ENCODE measurements at regions not wholly inside any gene's neighbourhood (a gene's known extent, or its start where the extent isn't known, plus 50 kb on each side); places are given as distances from the start of the nearest gene placed in this dataset.

DNA sequence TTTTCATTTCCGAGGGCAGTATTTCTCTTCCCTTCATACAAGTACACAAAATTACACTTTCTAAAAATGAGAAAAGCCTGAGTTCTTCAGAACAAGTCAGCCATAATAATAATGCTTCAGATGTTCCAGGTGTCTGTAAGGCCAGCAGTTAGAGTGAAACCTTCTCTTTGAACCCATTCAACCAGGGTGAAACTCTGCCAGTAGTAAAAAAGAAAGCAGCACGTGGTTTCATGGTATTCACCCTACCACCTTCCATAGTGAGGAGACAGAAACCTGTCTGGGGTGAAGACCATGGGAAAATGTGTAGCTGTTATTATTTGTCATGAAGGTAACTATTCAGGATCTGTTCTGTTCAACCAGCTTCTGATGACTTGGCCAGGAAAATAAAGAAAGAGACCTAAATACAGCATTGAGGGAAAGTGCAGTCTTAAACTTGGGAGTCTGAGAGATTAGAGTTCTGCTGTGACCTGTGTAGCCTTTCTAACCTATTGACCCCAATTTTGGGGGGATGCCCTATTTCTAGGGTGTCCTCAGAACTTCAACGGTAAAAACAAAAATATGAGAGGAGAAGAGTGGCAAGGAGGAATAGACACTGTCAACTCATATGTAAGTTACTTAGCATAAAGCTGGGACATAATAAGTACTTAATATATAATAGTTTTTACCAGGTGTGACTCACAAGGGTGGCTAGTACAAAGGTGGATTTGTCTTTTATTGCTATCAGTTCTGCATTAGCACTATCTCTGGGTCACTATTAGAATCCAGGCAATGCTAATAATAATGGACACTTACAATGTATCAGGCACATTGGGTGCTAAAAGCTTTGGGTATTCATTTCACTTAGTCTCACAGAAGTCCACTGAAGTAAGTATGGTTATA is 70.0 kb upstream of the TNFSF4 start:
- peaks cover 13% of the 10 kb centered on the region for H3K4me1 ChIP-seq (ENCODE audit: insufficient read depth, low read length)
- no peaks in the 10 kb centered on the region for H3K36me3 ChIP-seq (ENCODE audit: insufficient read depth, low read depth, low read length)
- H3K27me3 ChIP-seq (ENCODE audit: insufficient read depth, low read length): 0 out of 2 replicates have a peak, but pooled peaks cover 5% of the 10 kb centered on the region
- H3K4me3 ChIP-seq (ENCODE audit: low read length): no peak overlapping the region
- H3K9ac ChIP-seq (ENCODE audit: low read depth, low read length): no peak overlapping the region
- no peaks in the 10 kb centered on the region for H3K9me3 ChIP-seq (ENCODE audit: insufficient read depth, low read depth, low read length)
- no peak overlapping the region for H3K27ac ChIP-seq (ENCODE audit: low read length)

DNA sequence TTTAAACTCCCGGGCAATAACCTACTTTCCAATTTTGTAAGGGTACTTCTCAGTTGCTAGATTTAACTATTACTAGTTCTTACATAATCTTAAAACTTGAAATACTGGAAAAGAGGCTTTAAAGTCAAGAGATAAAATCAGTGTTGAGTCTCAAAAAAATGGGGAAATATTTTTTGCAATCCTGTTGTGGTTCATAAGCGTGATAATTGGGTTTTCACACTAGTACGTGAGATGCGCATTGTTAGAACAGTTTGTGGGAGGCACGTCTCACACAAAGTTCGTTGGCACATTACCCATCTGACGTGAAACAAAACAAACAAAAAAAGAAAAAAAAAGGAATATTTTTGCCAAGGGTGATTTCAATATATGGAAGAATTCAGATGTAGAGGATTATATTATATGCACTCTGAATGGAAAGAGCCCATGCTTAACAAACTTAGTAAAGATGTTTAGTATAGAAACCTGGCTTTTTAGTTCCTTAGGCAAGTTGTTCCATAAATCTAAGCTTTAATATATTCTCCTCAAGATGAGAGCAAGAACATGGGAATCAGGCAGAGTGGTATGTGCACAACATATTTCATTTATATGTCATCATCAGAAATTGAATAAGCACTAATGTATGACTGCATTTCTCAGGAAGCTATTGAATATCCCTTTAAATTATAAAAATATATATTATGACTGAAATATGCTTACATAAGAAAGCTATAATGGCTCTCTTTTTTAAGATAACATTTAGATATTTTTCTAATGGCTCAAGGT is 73.9 kb upstream of the TNFSF4 start:
- Histone ChIP-seq H3K4me3 (ENCODE audit: low read length) (no peak overlapping the region), H3K27ac (ENCODE audit: low read length) (no peak overlapping the region), H3K36me3 (ENCODE audit: insufficient read depth, low read depth, low read length) (no peaks in the 10 kb centered on the region), H3K4me1 (ENCODE audit: insufficient read depth, low read length) (peaks cover 11% of the 10 kb centered on the region), H3K9me3 (ENCODE audit: insufficient read depth, low read depth, low read length) (no peaks in the 10 kb centered on the region), H3K27me3 (ENCODE audit: insufficient read depth, low read length) (0 out of 2 replicates have a peak, but pooled peaks cover 5% of the 10 kb centered on the region), H3K9ac (ENCODE audit: low read depth, low read length) (no peak overlapping the region)

DNA sequence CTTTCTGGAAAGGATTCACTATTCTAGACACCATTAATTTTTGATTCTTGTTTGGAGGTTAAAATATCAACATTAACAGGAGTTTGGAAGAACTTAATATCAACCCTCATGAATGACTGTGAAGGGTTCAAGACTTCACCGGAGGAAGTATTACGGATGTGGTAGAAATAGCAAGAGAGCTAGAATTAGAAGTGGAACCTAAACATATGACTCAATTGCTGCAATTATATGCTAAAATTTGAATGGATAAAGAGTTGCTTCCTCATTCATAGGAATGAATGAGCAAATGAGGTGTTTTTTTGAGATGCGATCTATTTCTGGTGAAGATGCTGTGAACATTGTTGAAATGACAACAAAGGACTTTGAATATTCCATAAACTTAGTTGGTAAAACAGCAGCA is 77.9 kb upstream of the TNFSF4 start:
- no peaks in the 10 kb centered on the region for H3K4me1 ChIP-seq (ENCODE audit: insufficient read depth, low read length)
- no peak overlapping the region for H3K9ac ChIP-seq (ENCODE audit: low read depth, low read length)
- H3K36me3 ChIP-seq (ENCODE audit: insufficient read depth, low read depth, low read length): no peaks in the 10 kb centered on the region
- H3K9me3 ChIP-seq (ENCODE audit: insufficient read depth, low read depth, low read length): no peaks in the 10 kb centered on the region
- H3K27me3 ChIP-seq (ENCODE audit: insufficient read depth, low read length): no peaks in the 10 kb centered on the region
- no peak overlapping the region for H3K4me3 ChIP-seq (ENCODE audit: low read length)
- no peak overlapping the region for H3K27ac ChIP-seq (ENCODE audit: low read length)

DNA sequence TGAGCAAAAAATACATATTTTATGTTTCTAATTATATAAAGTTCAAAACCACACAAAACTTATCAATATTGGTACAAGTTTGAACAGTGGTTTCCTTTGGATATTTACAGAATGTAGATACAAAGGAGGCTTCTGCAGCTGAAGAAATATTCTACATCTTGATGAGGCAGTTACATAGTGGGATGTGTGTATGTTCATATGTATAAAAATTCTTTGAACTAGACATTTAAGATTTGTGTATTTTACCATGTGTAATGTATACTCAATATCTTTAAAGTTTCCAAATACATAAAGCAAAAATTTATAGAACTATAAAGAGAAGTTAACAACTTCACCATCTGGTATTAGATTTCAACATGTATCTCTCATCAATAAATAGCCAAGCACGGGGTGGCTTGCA is 80.7 kb upstream of the TNFSF4 start:
- Histone ChIP-seq H3K36me3 (ENCODE audit: insufficient read depth, low read depth, low read length) (no peaks in the 10 kb centered on the region), H3K4me1 (ENCODE audit: insufficient read depth, low read length) (no peaks in the 10 kb centered on the region), H3K9me3 (ENCODE audit: insufficient read depth, low read depth, low read length) (no peaks in the 10 kb centered on the region), H3K9ac (ENCODE audit: low read depth, low read length) (no peak overlapping the region), H3K27ac (ENCODE audit: low read length) (no peak overlapping the region), H3K4me3 (ENCODE audit: low read length) (no peak overlapping the region), H3K27me3 (ENCODE audit: insufficient read depth, low read length) (no peaks in the 10 kb centered on the region)

DNA sequence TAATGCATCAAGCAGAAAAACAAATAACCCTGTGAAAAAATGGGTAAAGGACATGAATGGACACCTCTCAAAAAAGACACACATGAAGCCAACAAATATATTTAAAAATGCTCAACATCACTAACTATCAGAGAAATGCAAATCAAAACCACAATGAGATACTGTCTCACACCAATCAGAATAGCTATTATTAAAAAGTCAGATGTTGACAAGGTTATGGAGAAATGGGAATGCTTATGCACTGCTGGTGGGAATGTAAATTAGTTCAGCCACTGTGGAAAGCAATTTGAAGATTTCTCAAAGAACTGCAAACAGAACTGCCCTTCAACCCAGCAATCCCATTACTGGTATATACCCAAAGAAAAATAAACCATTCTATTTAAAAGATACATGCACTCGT is 86.6 kb upstream of the TNFSF4 start:
- H3K9me3 ChIP-seq (ENCODE audit: insufficient read depth, low read depth, low read length): no peaks in the 10 kb centered on the region

GRCh38 chr1:173294843-173295242 is 87.7 kb upstream of the TNFSF4 start:
- Histone ChIP-seq H3K4me3 (ENCODE audit: low read length) (no peak overlapping the region), H3K27ac (ENCODE audit: low read length) (no peak overlapping the region), H3K36me3 (ENCODE audit: insufficient read depth, low read depth, low read length) (no peaks in the 10 kb centered on the region), H3K4me1 (ENCODE audit: insufficient read depth, low read length) (no peaks in the 10 kb centered on the region; the same call in 1 of the 2 replicates), H3K27me3 (ENCODE audit: insufficient read depth, low read length) (no peaks in the 10 kb centered on the region), H3K9me3 (ENCODE audit: insufficient read depth, low read depth, low read length) (no peaks in the 10 kb centered on the region), H3K9ac (ENCODE audit: low read depth, low read length) (no peak overlapping the region)

More for the DNA sequence above, 86.6 kb upstream of the TNFSF4 start:
- no peak overlapping the region for H3K27ac ChIP-seq (ENCODE audit: low read length)
- H3K36me3 ChIP-seq (ENCODE audit: insufficient read depth, low read depth, low read length): no peaks in the 10 kb centered on the region
- no peak overlapping the region for H3K4me3 ChIP-seq (ENCODE audit: low read length)
- no peaks in the 10 kb centered on the region; the same call in 1 of the 2 replicates for H3K4me1 ChIP-seq (ENCODE audit: insufficient read depth, low read length)
- no peaks in the 10 kb centered on the region for H3K27me3 ChIP-seq (ENCODE audit: insufficient read depth, low read length)
- no peak overlapping the region for H3K9ac ChIP-seq (ENCODE audit: low read depth, low read length)

GRCh38 chr1:173295391-173295790 is 88.3 kb upstream of the TNFSF4 start:
- Histone ChIP-seq H3K27ac (ENCODE audit: low read length) (no peak overlapping the region), H3K4me3 (ENCODE audit: low read length) (no peak overlapping the region), H3K27me3 (ENCODE audit: insufficient read depth, low read length) (no peaks in the 10 kb centered on the region), H3K9ac (ENCODE audit: low read depth, low read length) (no peak overlapping the region), H3K36me3 (ENCODE audit: insufficient read depth, low read depth, low read length) (no peaks in the 10 kb centered on the region), H3K9me3 (ENCODE audit: insufficient read depth, low read depth, low read length) (no peaks in the 10 kb centered on the region), H3K4me1 (ENCODE audit: insufficient read depth, low read length) (no peaks in the 10 kb centered on the region; the same call in 1 of the 2 replicates)

DNA sequence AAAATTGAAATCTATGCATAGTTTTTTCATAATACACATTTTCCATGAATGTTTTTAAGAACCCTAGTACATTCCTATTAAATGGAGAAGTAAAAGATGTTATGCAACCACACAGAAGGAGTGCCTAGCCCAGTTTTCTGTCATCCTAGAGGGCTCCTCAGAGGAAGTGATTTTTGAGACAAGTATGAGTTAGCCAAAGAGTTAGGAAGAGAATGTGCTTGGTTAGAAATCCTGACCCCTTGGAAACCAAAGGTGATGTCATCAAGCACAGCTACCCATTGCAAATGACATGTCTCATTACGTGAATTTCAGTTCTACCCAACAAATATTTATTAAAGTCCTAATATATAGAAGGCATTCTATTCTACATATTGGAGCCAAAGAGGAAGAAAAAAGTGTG is 88.9 kb upstream of the TNFSF4 start:
- Histone ChIP-seq H3K36me3 (ENCODE audit: insufficient read depth, low read depth, low read length) (no peaks in the 10 kb centered on the region), H3K9me3 (ENCODE audit: insufficient read depth, low read depth, low read length) (no peaks in the 10 kb centered on the region), H3K9ac (ENCODE audit: low read depth, low read length) (no peak overlapping the region), H3K4me3 (ENCODE audit: low read length) (no peak overlapping the region), H3K27me3 (ENCODE audit: insufficient read depth, low read length) (no peaks in the 10 kb centered on the region), H3K4me1 (ENCODE audit: insufficient read depth, low read length) (no peaks in the 10 kb centered on the region; the same call in 1 of the 2 replicates), H3K27ac (ENCODE audit: low read length) (no peak overlapping the region)

DNA sequence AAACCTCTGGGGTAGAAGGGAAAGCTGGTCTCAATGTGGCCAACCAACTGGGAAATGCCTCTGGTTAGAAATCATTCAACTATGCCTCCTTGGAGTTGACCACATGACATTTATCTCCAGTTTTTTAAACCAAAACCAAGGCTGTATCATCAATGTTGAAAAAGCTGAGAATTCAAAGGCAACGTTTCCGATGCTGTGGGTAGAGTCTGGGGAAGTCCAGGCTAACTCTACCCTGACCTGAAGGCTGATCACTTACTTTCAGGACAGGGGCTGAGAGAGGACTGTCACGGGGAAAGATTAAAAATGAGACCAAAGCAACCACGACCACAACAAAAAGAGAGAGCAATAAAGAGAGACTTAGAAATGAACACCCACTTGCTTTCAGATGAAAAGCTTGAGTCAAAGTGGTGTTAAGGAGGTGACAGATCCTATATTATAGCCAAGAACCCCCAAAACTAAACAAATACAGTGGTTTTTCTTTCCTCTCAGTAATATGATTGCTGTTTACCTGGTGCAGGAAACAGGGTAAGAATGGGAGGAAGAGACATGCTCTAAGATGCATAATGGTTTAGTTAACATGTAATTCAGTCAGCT is 90.8 kb upstream of the TNFSF4 start:
- Histone ChIP-seq H3K9ac (ENCODE audit: low read depth, low read length) (no peak overlapping the region), H3K27ac (ENCODE audit: low read length) (no peak overlapping the region), H3K4me1 (ENCODE audit: insufficient read depth, low read length) (peaks cover 3% of the 10 kb centered on the region; the same call in 1 of the 2 replicates), H3K9me3 (ENCODE audit: insufficient read depth, low read depth, low read length) (no peaks in the 10 kb centered on the region), H3K36me3 (ENCODE audit: insufficient read depth, low read depth, low read length) (no peaks in the 10 kb centered on the region), H3K4me3 (ENCODE audit: low read length) (no peak overlapping the region), H3K27me3 (ENCODE audit: insufficient read depth, low read length) (no peaks in the 10 kb centered on the region)

DNA sequence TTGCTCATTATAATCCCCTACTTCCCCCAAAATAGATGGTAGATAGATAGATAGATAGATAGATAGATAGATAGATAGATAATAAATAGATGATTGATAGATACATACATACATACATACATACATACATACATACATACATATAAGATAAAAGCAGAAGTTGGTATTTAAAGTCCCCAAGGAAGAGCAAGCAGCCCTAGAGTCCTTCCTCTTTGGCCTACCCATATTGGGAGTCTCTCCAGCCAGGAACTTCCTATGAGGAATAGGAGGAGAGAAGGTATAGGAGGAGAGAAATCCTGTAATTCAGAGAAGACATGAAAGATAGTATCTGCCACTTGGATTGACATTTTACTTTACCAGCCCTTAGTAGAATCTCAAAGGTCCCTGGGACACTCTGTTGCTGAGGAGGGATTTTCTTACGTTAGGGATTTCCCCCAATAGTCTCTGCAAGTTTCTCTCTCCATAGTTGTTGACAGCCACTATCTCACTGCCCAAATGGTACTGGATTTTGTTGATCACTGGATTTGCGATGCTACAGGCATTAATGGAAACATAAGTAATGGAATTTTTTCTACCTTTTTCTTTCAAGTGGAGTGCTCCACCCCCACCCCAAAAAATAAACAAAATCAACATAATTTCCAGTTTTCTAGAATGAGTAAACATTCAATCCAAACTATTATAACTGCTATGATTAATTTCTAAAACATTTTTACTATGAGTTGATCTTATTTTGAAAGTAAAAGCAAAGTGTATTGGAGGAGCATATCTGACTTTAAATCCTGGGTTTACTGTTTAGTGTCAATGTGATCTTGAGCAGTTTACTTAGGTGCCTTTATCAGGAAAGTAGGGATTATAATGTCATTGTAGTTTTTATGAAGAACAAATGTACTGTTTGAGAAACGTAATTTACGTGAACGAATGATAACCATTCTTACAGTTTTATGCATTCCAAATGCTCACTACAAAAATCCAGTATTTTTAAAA is 93.2 kb upstream of the TNFSF4 start:
- Histone ChIP-seq H3K4me3 (ENCODE audit: low read length) (no peak overlapping the region), H3K9me3 (ENCODE audit: insufficient read depth, low read depth, low read length) (no peaks in the 10 kb centered on the region), H3K36me3 (ENCODE audit: insufficient read depth, low read depth, low read length) (no peaks in the 10 kb centered on the region), H3K4me1 (ENCODE audit: insufficient read depth, low read length) (peaks cover 6% of the 10 kb centered on the region; the same call in 1 of the 2 replicates), H3K27me3 (ENCODE audit: insufficient read depth, low read length) (no peaks in the 10 kb centered on the region), H3K9ac (ENCODE audit: low read depth, low read length) (no peak overlapping the region), H3K27ac (ENCODE audit: low read length) (no peak overlapping the region)

DNA sequence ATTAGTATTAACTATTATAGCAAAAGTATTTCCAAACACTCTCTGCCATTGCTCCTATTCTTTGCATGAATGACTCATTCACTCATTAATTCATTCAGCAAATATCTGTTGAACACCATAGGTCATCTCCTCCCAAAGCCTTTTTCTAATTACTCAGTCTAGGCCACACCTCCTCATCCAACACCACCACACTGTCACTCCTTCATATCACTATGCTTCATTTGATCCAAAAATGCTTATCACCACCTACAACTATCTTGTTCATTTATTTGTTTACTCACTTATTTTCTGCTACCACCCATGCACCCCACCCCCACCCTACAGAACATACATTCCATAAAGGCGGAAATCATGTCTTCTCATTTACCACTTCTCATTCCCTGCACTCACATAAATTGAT is 94.4 kb upstream of the TNFSF4 start:
- Histone ChIP-seq H3K4me1 (ENCODE audit: insufficient read depth, low read length) (peaks cover 6% of the 10 kb centered on the region; the same call in 1 of the 2 replicates), H3K27me3 (ENCODE audit: insufficient read depth, low read length) (no peaks in the 10 kb centered on the region), H3K36me3 (ENCODE audit: insufficient read depth, low read depth, low read length) (no peaks in the 10 kb centered on the region), H3K9me3 (ENCODE audit: insufficient read depth, low read depth, low read length) (no peaks in the 10 kb centered on the region), H3K4me3 (ENCODE audit: low read length) (no peak overlapping the region), H3K9ac (ENCODE audit: low read depth, low read length) (no peak overlapping the region), H3K27ac (ENCODE audit: low read length) (no peak overlapping the region)

Measured in iPS-20b (cell line).